WTC11 (cell line): ENCODE measurements at regions not wholly inside any gene's neighbourhood (a gene's known extent, or its start where the extent isn't known, plus 50 kb on each side); places are given as distances from the start of the nearest gene placed in this dataset.
"Not testable (repeated sequence)": the region's sequence is repeated elsewhere in the genome, so short reads cannot be mapped to it uniquely, and the experiment has no call there.

Source experiments
- ATF1 ChIP-seq: sonication (generic); formaldehyde crosslinking; IDR thresholded peaks from 2 replicates; pipeline ENCODE4 v1.8.1; 2023; ENCODE audit warnings: mild to moderate bottlenecking, moderate library complexity, missing genetic modification reagents
- ATF6 ChIP-seq: sonication (generic); formaldehyde crosslinking; IDR thresholded peaks from 2 replicates; pipeline ENCODE4 v1.8.1; 2023; ENCODE audit warnings: mild to moderate bottlenecking, missing genetic modification reagents
- ETV6 ChIP-seq: sonication (generic); formaldehyde crosslinking; IDR thresholded peaks from 2 replicates; pipeline ENCODE4 v1.8.1; 2022; ENCODE audit warnings: mild to moderate bottlenecking, missing genetic modification reagents
- FOXP4 ChIP-seq: sonication (generic); formaldehyde crosslinking; IDR thresholded peaks from 2 replicates; pipeline ENCODE4 v1.8.0; 2022; ENCODE audit warnings: mild to moderate bottlenecking, missing genetic modification reagents
- ZNF121 ChIP-seq: sonication (generic); formaldehyde crosslinking; IDR thresholded peaks from 2 replicates; pipeline ENCODE4 v1.8.0; 2023; ENCODE audit warnings: missing genetic modification reagents
- TF ChIP-seq, protein P1 (sequence below): fragments of 200-600 bp; IDR thresholded peaks from 2 replicates; pipeline ENCODE4 v1.8.0; 2022; ENCODE audit warnings: antibody characterized with exemption
- TF ChIP-seq, protein P2 (sequence below): sonication (generic); formaldehyde crosslinking; IDR thresholded peaks from 2 replicates; pipeline ENCODE4 v1.8.0; 2023; ENCODE audit warnings: missing genetic modification reagents, mild to moderate bottlenecking, borderline replicate concordance

DNA sequence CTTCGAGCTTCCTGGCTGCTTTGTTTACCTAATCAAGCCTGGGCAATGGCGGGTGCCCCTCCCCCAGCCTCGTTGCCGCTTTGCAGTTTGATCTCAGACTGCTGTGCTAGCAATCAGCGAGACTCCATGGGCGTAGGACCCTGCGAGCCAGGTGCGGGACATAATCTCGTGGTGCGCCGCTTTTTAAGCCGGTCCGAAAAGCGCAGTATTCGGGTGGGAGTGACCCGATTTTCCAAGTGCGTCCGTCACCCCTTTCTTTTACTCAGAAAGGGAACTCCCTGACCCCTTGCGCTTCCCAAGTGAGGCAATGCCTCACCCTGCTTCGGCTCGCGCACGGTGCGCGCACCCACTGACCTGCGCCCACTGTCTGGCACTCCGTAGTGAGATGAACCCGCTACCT lies 889.3 kb upstream of the NUDT12 start:
- not testable (repeated sequence) for TF ChIP-seq ETV6; ATF6 (CRISPR knock-in tag); ATF1 (CRISPR knock-in tag); FOXP4 (CRISPR knock-in tag); ZNF121 (CRISPR knock-in tag)
- TF ChIP-seq, protein P1, sequence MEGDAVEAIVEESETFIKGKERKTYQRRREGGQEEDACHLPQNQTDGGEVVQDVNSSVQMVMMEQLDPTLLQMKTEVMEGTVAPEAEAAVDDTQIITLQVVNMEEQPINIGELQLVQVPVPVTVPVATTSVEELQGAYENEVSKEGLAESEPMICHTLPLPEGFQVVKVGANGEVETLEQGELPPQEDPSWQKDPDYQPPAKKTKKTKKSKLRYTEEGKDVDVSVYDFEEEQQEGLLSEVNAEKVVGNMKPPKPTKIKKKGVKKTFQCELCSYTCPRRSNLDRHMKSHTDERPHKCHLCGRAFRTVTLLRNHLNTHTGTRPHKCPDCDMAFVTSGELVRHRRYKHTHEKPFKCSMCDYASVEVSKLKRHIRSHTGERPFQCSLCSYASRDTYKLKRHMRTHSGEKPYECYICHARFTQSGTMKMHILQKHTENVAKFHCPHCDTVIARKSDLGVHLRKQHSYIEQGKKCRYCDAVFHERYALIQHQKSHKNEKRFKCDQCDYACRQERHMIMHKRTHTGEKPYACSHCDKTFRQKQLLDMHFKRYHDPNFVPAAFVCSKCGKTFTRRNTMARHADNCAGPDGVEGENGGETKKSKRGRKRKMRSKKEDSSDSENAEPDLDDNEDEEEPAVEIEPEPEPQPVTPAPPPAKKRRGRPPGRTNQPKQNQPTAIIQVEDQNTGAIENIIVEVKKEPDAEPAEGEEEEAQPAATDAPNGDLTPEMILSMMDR: not testable (repeated sequence)
- TF ChIP-seq, protein P2, sequence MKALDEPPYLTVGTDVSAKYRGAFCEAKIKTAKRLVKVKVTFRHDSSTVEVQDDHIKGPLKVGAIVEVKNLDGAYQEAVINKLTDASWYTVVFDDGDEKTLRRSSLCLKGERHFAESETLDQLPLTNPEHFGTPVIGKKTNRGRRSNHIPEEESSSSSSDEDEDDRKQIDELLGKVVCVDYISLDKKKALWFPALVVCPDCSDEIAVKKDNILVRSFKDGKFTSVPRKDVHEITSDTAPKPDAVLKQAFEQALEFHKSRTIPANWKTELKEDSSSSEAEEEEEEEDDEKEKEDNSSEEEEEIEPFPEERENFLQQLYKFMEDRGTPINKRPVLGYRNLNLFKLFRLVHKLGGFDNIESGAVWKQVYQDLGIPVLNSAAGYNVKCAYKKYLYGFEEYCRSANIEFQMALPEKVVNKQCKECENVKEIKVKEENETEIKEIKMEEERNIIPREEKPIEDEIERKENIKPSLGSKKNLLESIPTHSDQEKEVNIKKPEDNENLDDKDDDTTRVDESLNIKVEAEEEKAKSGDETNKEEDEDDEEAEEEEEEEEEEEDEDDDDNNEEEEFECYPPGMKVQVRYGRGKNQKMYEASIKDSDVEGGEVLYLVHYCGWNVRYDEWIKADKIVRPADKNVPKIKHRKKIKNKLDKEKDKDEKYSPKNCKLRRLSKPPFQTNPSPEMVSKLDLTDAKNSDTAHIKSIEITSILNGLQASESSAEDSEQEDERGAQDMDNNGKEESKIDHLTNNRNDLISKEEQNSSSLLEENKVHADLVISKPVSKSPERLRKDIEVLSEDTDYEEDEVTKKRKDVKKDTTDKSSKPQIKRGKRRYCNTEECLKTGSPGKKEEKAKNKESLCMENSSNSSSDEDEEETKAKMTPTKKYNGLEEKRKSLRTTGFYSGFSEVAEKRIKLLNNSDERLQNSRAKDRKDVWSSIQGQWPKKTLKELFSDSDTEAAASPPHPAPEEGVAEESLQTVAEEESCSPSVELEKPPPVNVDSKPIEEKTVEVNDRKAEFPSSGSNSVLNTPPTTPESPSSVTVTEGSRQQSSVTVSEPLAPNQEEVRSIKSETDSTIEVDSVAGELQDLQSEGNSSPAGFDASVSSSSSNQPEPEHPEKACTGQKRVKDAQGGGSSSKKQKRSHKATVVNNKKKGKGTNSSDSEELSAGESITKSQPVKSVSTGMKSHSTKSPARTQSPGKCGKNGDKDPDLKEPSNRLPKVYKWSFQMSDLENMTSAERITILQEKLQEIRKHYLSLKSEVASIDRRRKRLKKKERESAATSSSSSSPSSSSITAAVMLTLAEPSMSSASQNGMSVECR (CRISPR knock-in tag): not testable (repeated sequence)
